Aorta (tissue), 5 donors: ENCODE measurements at regions not wholly inside any gene's neighbourhood (a gene's known extent, or its start where the extent isn't known, plus 50 kb on each side); places are given as distances from the start of the nearest gene placed in this dataset.

Experiments
- ATAC-seq: fragments of 200-7000 bp; cut with Tn5 transposase; one replicate; pipeline ENCODE4 v1.9.1; 2022; ENCODE audit warnings: moderate library complexity; ENCODE audit not compliant: low FRiP score
- DNase-seq, 2 donors: peaks; one replicate each; pipeline ENCODE4 v3.0.0-alpha.2; 2020
- H3K27ac ChIP-seq, 2 donors: one replicate each; pipeline ENCODE4 v1.5.1; 2013; ENCODE audit warnings: low read length in 2 of 2, mild to moderate bottlenecking in 2 of 2, moderate library complexity in 2 of 2, control low read depth in 1 of 2, inconsistent platforms in 1 of 2, low read depth in 1 of 2
- H3K27me3 ChIP-seq, 2 donors: one replicate each; pipeline ENCODE4 v1.6.1; 2013; ENCODE audit warnings: control low read depth in 1 of 2, low read length in 1 of 2, mild to moderate bottlenecking in 1 of 2, moderate library complexity in 1 of 2; ENCODE audit not compliant: insufficient read depth in 2 of 2, control insufficient read depth in 1 of 2
- H3K36me3 ChIP-seq, 2 donors: one replicate each; pipeline ENCODE4 v1.6.1; 2013; ENCODE audit warnings: control low read depth in 1 of 2, low read length in 1 of 2, mild to moderate bottlenecking in 1 of 2; ENCODE audit not compliant: insufficient read depth in 2 of 2, control insufficient read depth in 1 of 2
- H3K4me1 ChIP-seq, 2 donors: one replicate each; pipeline ENCODE4 v1.6.1; 2013; ENCODE audit warnings: low read length in 2 of 2, control low read depth in 1 of 2, mild to moderate bottlenecking in 1 of 2, moderate library complexity in 1 of 2; ENCODE audit not compliant: insufficient read depth in 2 of 2, control insufficient read depth in 1 of 2
- H3K4me3 ChIP-seq, 2 donors: one replicate each; pipeline ENCODE4 v1.5.1; 2013; ENCODE audit warnings: low read length in 2 of 2, control low read depth in 1 of 2, mild to moderate bottlenecking in 1 of 2
- H3K9me3 ChIP-seq: one replicate; pipeline ENCODE4 v1.6.1; 2013; ENCODE audit warnings: mild to moderate bottlenecking, low read length; ENCODE audit not compliant: control insufficient read depth
- whole genome bisulfite sequencing, 2 donors: extraction: QIAGEN DNeasy Blood & Tissue Kit; methylation state at CpG; one replicate each; pipeline ENCODE4 v1.1.7; 2013; 5-methylcytosine and 5-hydroxymethylcytosine counted together
- intact Hi-C, 2 donors: fragments of 100-400 bp; cut with DNase I; formaldehyde crosslinking; loops; one replicate each; pipeline versions ENCODE4 v1.14.2 to v1.15.0; 2022
- donor health status: healthy with polysubstance abuse.
- donor health status: Bipolar disorder and iron deficiency.
- donor health status: DM: no; HTN: no; CAD: no.
- donor health status: DM: no; HTN: no; CAD: no.
- donor health status: DM: yes; HTN: yes; CAD: no.

DNA sequence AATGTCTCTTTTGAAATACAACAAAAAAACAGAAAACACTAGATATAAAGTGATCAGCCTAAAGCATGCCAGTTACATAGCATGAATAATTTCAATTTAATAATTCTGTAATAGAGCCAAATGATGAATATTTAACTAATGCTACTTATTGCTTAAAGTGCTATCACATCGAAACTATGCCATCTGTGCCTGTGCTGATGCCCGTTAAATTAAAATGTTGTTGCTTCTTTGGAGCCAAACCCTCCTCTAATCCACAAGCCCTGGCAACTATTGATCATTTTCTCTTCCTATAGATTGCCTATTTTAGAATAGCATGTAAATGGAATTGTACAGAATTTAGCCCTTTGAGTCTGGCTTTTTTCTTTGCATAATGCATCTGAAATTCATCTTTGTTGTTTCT lies 356.2 kb downstream of the CHSY3 start:
- H3K27ac ChIP-seq: no peak overlapping the region
- H3K4me3 ChIP-seq: no peak overlapping the region
- H3K27me3 ChIP-seq: no peaks in the 10 kb centered on the region
- no peaks in the 10 kb centered on the region for H3K4me1 ChIP-seq
- ATAC-seq: no peak
- H3K9me3 ChIP-seq: no peaks in the 10 kb centered on the region
- no peaks in the 10 kb centered on the region for H3K36me3 ChIP-seq
- 95 to 96% methylated on average over 2 of the region's 2 CpGs for whole genome bisulfite sequencing, 2 donors
- intact Hi-C loops: no loop called here
- no peak for DNase-seq

DNA sequence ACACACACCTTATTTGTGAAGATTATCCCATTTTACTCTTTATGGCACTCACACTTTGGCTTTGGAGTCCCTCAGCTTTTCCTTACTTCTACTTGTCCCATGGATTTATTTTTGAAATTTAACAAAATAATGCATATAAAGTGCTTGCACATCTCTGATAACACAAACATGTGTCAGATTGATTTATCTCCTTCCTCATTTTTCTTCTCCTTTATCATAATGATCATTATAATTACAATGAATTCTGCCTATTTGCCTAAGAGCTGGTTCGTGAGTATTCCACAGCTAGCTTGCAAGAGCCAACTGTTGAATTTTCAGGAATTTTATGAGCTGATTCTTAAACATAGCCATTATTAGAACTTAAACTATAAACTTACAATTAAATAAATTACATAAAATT lies 347.7 kb downstream of the CHSY3 start:
- Histone ChIP-seq H3K9me3 (no peaks in the 10 kb centered on the region), H3K27ac (no peak overlapping the region), H3K4me3 (no peak overlapping the region), H3K36me3 (no peaks in the 10 kb centered on the region), H3K4me1 (no peaks in the 10 kb centered on the region), H3K27me3 (no peaks in the 10 kb centered on the region)
- DNase-seq (no peak), ATAC-seq (no peak)
- intact Hi-C loops: no loop called here
- 84 to 89% methylated on average over 1 of the region's 1 CpG for WGBS, 2 donors

DNA sequence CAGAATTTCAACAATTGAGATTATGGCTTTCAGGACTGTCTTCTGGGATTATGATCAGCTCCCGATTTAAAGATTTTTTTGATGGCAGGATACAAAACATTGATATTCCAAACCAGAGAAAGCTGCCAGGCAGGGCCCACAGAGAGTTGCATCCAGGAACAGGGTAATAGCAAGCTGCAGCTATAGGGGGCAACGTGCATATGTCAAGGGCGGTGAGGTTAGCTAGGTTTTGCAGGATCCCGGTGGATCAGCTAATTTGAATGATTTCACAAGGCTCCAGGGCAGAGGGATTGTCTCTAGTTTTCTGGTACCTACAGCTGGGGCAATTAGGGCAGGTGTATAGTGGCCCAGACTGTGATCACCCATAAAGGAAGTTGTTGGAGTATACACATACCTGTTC lies 339.4 kb downstream of the CHSY3 start:
- H3K36me3 ChIP-seq: no peaks in the 10 kb centered on the region
- intact Hi-C loops: no loop called here
- no peaks in the 10 kb centered on the region for H3K9me3 ChIP-seq
- no peak overlapping the region for H3K27ac ChIP-seq
- DNase-seq (no peak), ATAC-seq (no peak)
- H3K27me3 ChIP-seq: no peaks in the 10 kb centered on the region
- H3K4me1 ChIP-seq: no peaks in the 10 kb centered on the region
- no peak overlapping the region for H3K4me3 ChIP-seq
- 72 to 87% methylated on average over 4 of the region's 4 CpGs for WGBS, 2 donors

DNA sequence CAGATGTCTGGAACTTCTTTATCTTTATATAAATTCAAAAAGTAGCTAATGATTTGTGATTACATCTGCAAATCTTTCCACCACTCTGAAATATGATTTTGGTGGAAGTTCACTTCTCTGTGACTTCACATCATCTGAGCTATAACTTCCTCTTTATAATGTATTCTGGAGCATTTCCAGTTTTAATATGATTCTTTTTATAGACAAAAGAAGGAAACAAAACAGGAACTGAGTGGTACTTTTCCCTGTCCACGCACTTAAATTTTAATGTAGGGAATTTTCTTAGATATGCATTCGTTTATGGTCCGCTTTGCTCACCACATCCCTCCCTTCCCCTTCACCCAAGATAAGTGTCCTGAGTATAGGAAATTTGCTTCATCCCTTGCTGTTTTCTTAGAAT lies 333.5 kb downstream of the CHSY3 start:
- Histone ChIP-seq H3K27ac (no peak overlapping the region), H3K4me1 (no peaks in the 10 kb centered on the region), H3K27me3 (no peaks in the 10 kb centered on the region), H3K9me3 (no peaks in the 10 kb centered on the region), H3K36me3 (no peaks in the 10 kb centered on the region), H3K4me3 (no peak overlapping the region)
- ATAC-seq (no peak), DNase-seq (no peak)
- intact Hi-C loops: no loop called here
- 49 to 52% methylated on average over 3 of the region's 3 CpGs for WGBS, 2 donors
